Neuron (in vitro differentiated cells): ENCODE measurements at regions not wholly inside any gene's neighbourhood (a gene's known extent, or its start where the extent isn't known, plus 50 kb on each side); places are given as distances from the start of the nearest gene placed in this dataset.

Experiments
- H2AFZ ChIP-seq: one replicate; pipeline ENCODE4 v1.6.1; 2013; ENCODE audit warnings: low read depth, mild to moderate bottlenecking, inconsistent platforms, low read length, moderate library complexity
- H3K27me3 ChIP-seq: one replicate; pipeline ENCODE4 v1.6.1; 2013; ENCODE audit warnings: low read length; ENCODE audit not compliant: insufficient read depth
- H3K36me3 ChIP-seq: one replicate; pipeline ENCODE4 v1.6.1; 2013; ENCODE audit warnings: low read length; ENCODE audit not compliant: insufficient read depth
- H3K4me1 ChIP-seq: one replicate; pipeline ENCODE4 v1.6.1; 2013; ENCODE audit warnings: low read length; ENCODE audit not compliant: insufficient read depth
- H3K4me3 ChIP-seq: 2 replicates; pipeline ENCODE4 v1.5.1; 2013; ENCODE audit warnings: mild to moderate bottlenecking, low read length, moderate library complexity
- H3K9me3 ChIP-seq: one replicate; pipeline ENCODE4 v1.6.1; 2013; ENCODE audit warnings: low read length

DNA sequence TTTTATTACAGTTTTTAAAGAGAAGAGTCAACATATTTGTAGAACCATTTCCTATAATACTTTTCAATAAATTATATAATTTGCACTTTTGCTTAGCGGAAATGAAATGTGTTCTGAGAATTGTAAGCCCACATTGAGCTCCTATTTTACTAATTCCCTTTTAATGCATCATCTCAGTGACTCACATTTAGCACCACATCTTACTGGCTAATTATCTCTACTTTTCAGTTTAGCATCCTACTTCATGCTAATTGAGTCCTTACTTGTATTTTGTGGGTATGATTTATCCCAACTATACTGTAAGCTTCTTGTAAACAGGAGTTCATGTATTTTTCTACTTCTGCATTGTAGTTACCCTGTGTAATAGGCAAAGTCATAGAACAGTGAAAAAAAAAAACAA, 67.5 kb downstream of the TMX1 start:
- Histone ChIP-seq H3K4me3 (no peak overlapping the region), H3K4me1 (peaks cover 12% of the 10 kb centered on the region), H2AFZ (no peak overlapping the region), H3K27me3 (no peaks in the 10 kb centered on the region), H3K9me3 (no peaks in the 10 kb centered on the region), H3K36me3 (no peaks in the 10 kb centered on the region)

DNA sequence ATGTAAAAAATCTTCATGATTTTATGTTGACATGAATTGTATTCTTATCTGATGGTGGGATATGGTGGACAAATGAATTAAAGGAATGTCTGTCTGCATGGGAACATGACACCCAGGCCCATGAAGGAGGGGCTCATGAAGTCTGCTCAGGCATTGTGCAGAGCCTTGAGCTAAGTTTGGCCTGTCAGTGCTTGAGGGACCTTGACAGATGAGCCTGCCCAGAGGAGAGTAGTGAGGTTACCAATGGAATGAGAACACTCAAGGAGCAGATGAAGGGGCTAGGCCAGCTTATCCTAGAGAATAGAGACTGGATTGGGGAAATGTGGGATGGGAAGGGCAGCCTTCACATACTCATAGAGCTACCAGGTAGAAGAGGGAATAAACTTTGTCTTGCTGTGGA, 68.8 kb downstream of the TMX1 start:
- H3K27me3 ChIP-seq = no peaks in the 10 kb centered on the region
- H3K9me3 ChIP-seq = no peaks in the 10 kb centered on the region
- H2AFZ ChIP-seq = no peak overlapping the region
- H3K36me3 ChIP-seq = no peaks in the 10 kb centered on the region
- peaks cover 10% of the 10 kb centered on the region for H3K4me1 ChIP-seq
- H3K4me3 ChIP-seq = no peak overlapping the region

DNA sequence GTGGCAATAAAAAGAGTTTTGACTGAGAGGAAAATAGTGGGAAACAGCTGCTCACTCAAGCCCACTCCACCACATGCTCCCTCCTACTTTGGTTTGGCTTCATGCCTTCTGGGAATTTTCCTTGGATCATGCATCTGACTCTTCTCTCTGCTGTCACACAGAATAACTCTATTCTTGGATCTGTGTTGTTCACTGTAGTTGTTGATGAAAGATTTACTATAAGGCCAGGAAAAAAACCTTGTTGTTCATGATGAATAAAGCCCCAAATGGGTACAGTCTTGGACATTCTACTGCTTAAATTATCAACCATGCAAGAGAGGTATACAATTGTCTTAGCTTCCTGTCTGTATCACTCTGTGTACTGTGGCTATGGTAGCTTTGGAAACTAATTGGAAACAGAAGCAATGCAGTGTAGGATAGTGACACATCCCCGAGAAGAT, 70.5 kb downstream of the TMX1 start:
- Histone ChIP-seq H3K9me3 (no peaks in the 10 kb centered on the region), H3K27me3 (no peaks in the 10 kb centered on the region), H3K36me3 (no peaks in the 10 kb centered on the region), H3K4me3 (no peak overlapping the region), H2AFZ (no peak overlapping the region), H3K4me1 (no peaks in the 10 kb centered on the region)

DNA sequence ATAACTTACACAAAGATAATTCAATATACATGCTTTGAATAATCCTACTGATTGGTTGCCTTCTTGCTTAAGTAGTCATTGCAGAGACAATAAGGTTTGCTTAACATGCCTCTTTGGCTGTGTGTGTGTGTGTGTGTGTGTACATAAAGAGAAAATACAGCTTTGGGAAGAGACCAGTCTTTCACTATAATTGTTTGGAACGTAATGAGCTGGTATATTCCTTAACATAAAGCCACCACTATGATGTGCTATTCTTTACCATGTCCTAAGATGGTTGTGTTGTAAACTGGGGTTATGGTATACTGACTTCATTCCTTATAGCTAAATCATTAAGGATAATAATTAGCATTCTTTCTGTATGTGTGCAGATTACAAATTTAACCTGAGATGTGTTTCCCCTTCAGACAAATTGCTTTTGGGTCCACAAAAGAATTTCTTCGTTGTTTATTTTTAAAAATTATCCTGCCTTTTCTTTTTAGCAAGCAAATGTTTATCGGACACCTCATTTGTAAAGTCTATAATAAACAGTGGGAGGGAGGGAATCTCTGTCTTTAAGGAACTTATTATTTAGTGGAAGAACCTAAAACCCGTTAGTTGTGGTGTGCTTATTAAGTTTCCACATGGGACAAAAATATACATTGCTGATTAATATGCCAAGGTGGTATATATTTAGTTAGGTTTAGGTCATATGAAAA, 74.4 kb downstream of the TMX1 start:
- Histone ChIP-seq H2AFZ (no peak overlapping the region), H3K27me3 (no peaks in the 10 kb centered on the region), H3K4me1 (peaks cover 12% of the 10 kb centered on the region), H3K36me3 (no peaks in the 10 kb centered on the region), H3K4me3 (no peak overlapping the region), H3K9me3 (no peaks in the 10 kb centered on the region)

DNA sequence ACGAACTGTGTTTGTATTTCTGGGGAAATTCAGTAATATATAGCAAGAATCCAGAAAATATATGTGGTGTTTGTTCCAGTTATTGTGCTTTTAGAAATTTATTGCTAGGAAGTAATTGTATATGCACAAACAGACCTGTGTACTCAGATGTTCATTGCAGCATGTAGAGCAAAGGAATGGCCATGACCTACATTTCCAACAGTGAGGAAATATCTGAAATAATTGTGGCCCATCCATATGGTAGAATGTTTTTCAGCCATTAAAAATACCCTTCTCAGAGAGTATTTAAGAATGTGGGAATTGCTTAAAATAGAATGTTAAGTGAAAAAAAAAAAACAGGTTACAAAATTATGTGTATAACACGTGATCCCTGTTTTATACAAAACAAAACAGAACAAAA, 77.3 kb downstream of the TMX1 start:
- Histone ChIP-seq H3K4me3 (no peak overlapping the region), H3K27me3 (no peaks in the 10 kb centered on the region), H3K4me1 (peaks cover 17% of the 10 kb centered on the region), H3K9me3 (no peaks in the 10 kb centered on the region), H2AFZ (no peak overlapping the region), H3K36me3 (no peaks in the 10 kb centered on the region)

DNA sequence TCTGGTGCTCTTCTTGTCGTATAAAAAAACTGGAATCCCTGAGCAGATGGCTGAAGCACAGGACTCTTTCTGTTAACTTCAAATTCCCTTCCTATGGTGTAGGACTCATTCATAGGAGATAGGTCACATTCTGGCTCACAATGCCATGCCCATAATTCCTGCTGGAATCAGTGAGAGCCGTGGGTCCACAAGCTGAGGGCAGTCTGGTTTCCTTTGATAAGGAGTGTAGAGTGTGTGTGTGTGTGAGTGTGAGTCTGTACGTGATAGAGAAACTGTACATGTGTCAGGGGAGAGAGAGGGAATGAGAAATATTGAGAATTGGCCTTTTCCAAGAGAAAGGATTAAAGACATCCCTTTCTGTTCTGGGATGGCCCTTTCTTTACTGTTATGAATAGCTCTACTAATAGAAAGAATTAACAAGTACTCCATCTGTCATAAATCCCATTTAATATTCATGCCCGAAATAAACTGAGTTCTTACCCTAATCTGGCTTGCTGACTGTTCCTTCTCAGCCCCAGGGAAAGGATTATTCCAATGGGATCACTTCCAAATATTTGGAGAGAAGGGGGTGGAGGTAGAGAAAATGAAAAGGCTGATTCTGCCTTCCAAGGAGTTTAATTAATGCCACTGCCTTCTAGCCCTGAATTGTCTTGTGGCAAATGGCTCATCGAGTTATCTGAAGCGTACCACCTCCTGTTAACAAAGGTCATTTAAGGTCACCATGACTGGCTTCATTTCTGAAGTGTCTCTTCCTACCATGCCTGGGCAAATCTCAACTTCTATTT, 79.0 kb downstream of the TMX1 start:
- H3K4me1 ChIP-seq = peaks cover 17% of the 10 kb centered on the region
- no peak overlapping the region for H3K4me3 ChIP-seq
- no peaks in the 10 kb centered on the region for H3K27me3 ChIP-seq
- H2AFZ ChIP-seq = no peak overlapping the region
- no peaks in the 10 kb centered on the region for H3K36me3 ChIP-seq
- no peaks in the 10 kb centered on the region for H3K9me3 ChIP-seq

DNA sequence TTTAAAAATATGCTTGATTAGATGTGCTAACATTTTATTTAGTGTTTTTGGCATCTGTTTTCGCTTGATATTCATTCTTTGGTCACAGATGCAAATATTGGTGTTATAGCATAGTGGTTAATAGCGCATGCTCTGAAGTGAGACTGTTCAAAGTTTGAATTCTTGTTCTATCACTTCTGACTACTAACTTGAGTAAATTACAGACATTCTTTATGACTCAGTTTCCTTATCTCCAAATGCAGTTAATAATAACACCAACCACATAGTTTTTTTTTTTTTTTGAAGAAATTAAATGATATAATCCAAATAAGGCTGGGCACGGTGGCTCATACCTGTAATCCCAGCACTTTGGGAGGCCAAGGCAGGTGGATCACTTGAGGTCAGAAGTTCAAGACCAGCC, 81.0 kb downstream of the TMX1 start:
- Histone ChIP-seq H3K9me3 (no peaks in the 10 kb centered on the region), H3K27me3 (no peaks in the 10 kb centered on the region), H3K4me3 (no peak overlapping the region), H3K36me3 (no peaks in the 10 kb centered on the region), H3K4me1 (peaks cover 17% of the 10 kb centered on the region), H2AFZ (no peak overlapping the region)

DNA sequence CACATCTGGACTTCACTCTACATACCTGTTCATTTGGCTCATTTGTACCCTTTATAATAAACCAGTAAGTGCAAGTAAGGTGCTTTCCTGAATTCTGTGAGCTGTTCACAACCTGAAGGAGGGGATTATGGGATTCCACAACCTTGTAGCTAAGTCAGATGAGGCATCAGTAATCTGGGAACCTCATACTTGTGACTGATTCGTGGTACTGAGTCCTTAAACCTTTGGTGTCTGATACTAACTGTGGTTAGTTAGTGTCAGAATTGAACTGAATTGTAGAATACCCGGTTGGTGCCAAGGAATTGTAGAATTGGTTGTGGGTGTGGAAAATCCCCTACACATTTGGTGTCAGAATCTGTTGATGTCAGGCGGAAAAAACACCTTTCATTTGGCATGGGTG, 83.4 kb downstream of the TMX1 start:
- Histone ChIP-seq H2AFZ (no peak overlapping the region), H3K4me1 (peaks cover 18% of the 10 kb centered on the region)

DNA sequence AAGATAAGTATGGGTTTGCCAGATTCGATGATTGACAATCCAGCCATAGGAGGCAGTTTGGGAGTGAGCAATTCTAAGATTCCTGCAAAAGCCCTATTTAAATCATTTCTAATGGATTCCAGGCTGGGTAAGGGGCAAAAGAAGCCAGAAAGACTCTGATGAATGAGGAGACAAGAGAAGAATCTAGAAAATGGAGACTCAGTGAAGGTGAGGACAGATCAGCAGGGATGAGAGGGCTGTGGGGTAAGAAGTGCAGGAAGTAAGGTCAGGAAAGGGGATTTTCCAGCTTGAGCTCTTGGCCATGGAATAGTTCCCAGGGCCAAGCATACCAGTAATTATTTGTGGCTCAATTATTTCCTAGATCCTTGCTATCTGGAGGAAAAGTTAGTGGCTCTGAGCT, 87.3 kb downstream of the TMX1 start:
- Histone ChIP-seq H3K4me3 (no peak overlapping the region), H3K36me3 (no peaks in the 10 kb centered on the region), H3K9me3 (no peaks in the 10 kb centered on the region), H3K27me3 (no peaks in the 10 kb centered on the region), H2AFZ (no peak overlapping the region), H3K4me1 (peaks cover 10% of the 10 kb centered on the region)

More for the DNA sequence above, 83.4 kb downstream of the TMX1 start:
- no peak overlapping the region for H3K4me3 ChIP-seq
- no peaks in the 10 kb centered on the region for H3K27me3 ChIP-seq
- no peaks in the 10 kb centered on the region for H3K36me3 ChIP-seq
- no peaks in the 10 kb centered on the region for H3K9me3 ChIP-seq

DNA sequence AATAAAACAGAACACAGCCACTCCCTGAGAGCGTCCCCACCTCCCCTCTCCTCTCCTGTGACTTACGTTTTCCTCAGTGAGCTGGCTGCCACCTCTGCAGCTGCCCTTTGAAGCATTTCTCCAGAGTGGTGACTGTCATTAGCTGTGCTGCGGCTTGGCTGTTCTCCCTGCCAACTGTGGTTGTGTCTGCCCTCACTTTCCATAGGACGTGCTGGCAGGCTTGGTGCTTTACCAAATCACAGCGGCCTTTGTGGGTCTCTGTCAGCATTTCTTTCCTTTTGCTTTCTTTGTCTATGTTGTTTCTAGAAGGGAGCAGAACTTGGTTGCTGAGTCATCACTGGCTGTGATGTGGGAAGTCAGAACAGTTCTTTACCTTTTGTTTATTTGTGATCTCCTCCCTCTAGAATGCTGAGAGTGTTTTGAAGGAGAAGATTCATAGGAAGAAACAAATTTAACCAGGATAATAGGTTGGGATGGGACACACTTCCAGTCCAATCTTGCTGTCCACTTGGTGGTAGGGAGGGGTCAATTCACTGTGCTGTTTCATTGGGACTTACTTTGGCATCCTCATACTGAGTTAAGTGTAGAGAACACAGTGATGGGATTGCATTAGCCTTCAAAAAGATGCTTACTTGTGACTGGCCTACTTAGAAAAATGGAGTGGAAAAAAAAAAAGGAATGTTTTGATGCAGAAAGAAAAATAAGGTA, 88.2 kb downstream of the TMX1 start:
- Histone ChIP-seq H3K27me3 (no peaks in the 10 kb centered on the region), H3K36me3 (no peaks in the 10 kb centered on the region), H3K4me3 (no peak overlapping the region), H3K9me3 (no peaks in the 10 kb centered on the region), H3K4me1 (peaks cover 10% of the 10 kb centered on the region), H2AFZ (peak overlapping the region; percentile 35)

DNA sequence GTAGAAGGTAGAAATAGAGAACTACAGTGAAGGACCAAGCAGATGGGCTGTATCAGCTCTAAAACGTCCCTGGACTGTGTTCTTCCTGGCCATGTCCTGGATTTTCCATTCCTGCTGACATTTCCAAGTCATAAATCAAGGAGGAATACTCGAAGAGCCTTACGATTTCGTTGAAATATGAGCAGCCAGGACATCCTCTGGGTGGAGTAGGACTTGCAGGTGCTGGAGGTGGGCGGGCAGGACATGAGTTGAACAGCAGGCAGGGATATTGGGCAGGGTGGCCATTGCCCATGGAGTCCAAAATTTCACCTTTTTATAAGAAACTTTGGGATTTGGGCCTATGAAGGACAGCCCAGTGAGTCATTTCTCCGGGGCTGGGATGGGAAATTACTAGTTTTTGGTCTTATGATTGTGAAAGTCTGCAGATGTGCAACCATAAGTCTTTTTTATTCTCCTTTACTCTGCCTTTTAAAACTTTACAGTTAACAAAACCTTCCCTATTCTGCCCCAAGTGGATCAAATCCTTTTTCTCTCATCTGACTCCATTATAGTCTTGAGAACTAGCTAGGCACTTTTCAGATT, 88.8 kb downstream of the TMX1 start:
- Histone ChIP-seq H2AFZ (no peak overlapping the region), H3K4me3 (no peak overlapping the region), H3K4me1 (peaks cover 10% of the 10 kb centered on the region), H3K9me3 (no peaks in the 10 kb centered on the region), H3K27me3 (no peaks in the 10 kb centered on the region), H3K36me3 (no peaks in the 10 kb centered on the region)

DNA sequence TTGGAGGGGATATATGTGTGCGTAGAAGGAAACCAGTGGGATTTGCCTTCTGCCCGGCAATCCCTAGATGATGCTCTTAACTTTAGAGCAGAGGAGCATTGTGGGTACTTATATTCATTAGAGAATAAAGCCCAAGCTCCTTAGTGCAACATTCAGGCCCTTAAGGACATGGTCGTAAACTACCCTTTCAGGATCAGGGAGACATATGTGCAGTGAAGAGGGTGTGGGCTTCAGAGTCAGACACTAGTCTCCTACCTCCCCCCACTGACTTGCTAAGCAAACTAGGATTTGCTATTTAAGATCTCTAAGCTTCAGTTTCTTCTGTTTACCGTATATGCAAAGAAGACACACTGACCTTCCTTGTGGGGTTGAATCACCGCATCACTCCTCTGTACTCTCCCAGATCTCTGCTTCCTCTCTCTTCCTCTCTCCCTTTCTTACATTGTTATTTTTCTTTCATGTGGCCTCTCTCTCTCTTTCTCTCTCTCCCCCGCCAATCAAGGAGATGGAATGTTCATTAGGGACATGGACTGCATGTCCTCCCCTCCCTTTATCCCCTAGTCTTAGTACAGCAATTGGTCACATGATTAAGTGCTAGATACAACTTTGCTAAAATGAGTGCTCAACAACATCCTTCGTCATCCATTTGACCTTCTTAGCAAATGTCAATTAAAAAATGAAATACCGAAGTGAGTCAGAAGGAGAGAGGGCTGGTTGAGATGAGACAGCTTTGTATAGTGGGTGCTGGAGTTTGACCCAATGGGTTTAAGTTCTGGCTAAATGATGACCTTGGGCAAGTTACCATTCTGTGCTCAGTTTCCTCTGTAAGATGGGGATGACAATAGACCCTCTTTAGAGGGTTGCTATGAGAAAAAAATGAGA, 91.7 kb downstream of the TMX1 start:
- Histone ChIP-seq H3K4me3 (no peak overlapping the region), H2AFZ (no peak overlapping the region), H3K4me1 (peaks cover 10% of the 10 kb centered on the region), H3K27me3 (no peaks in the 10 kb centered on the region), H3K36me3 (no peaks in the 10 kb centered on the region), H3K9me3 (no peaks in the 10 kb centered on the region)
